H1 (cell line): ENCODE measurements at regions not wholly inside any gene's neighbourhood (a gene's known extent, or its start where the extent isn't known, plus 50 kb on each side); places are given as distances from the start of the nearest gene placed in this dataset.

Experiments used
- PHF8 ChIP-seq: fragments of 200-600 bp; sonication (generic); conservative IDR thresholded peaks from 2 replicates; pipeline ENCODE4 v1.7.1; 2012; ENCODE audit warnings: low read depth, mild to moderate bottlenecking, inconsistent platforms, low read length, moderate library complexity
- POU5F1 ChIP-seq: IDR thresholded peaks from 2 replicates; pipeline ENCODE4 v1.6.1; 2011; ENCODE audit warnings: low read depth, mild to moderate bottlenecking, low read length, moderate library complexity
- SRF ChIP-seq: IDR thresholded peaks from 2 replicates; pipeline ENCODE4 v1.6.1; 2011; ENCODE audit warnings: mild to moderate bottlenecking, low read depth, low read length, moderate library complexity
- SUZ12 ChIP-seq: fragments of 200-600 bp; sonication (generic); IDR thresholded peaks from 2 replicates; pipeline ENCODE4 v1.6.1; 2012; ENCODE audit warnings: mild to moderate bottlenecking, inconsistent platforms, low read length, moderate library complexity, mixed read lengths
- TF ChIP-seq, protein P1 (sequence below): fragments of 300-600 bp; sonication (generic); IDR thresholded peaks from 2 replicates; pipeline ENCODE4 v1.7.1; 2012; ENCODE audit warnings: low read length, moderate library complexity, mild to moderate bottlenecking, inconsistent platforms; ENCODE audit not compliant: insufficient replicate concordance
- TF ChIP-seq, protein P2 (sequence below): IDR thresholded peaks from 2 replicates; pipeline ENCODE4 v1.6.1; 2011; ENCODE audit warnings: low read depth, mild to moderate bottlenecking, low read length; ENCODE audit not compliant: insufficient read depth

DNA sequence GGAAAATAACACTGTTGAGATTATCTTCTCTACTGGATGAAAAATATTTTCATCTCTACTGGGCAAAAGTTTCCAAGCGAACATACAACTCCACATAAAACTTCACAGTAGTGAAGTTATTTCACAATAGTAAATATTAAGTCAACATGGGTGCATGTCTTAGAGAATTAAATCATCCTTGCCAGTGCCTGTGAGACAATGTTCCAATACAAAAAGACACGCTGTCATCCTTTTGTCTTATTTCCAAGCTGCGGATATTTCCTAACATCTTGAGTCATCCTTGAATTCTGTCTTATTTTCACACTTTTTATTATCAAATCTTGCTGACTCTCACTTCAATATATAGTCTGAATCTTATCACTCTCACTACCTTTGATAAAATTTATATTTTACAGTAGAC lies 142.9 kb upstream of the KITLG start (continued):
- TF ChIP-seq, protein P1, sequence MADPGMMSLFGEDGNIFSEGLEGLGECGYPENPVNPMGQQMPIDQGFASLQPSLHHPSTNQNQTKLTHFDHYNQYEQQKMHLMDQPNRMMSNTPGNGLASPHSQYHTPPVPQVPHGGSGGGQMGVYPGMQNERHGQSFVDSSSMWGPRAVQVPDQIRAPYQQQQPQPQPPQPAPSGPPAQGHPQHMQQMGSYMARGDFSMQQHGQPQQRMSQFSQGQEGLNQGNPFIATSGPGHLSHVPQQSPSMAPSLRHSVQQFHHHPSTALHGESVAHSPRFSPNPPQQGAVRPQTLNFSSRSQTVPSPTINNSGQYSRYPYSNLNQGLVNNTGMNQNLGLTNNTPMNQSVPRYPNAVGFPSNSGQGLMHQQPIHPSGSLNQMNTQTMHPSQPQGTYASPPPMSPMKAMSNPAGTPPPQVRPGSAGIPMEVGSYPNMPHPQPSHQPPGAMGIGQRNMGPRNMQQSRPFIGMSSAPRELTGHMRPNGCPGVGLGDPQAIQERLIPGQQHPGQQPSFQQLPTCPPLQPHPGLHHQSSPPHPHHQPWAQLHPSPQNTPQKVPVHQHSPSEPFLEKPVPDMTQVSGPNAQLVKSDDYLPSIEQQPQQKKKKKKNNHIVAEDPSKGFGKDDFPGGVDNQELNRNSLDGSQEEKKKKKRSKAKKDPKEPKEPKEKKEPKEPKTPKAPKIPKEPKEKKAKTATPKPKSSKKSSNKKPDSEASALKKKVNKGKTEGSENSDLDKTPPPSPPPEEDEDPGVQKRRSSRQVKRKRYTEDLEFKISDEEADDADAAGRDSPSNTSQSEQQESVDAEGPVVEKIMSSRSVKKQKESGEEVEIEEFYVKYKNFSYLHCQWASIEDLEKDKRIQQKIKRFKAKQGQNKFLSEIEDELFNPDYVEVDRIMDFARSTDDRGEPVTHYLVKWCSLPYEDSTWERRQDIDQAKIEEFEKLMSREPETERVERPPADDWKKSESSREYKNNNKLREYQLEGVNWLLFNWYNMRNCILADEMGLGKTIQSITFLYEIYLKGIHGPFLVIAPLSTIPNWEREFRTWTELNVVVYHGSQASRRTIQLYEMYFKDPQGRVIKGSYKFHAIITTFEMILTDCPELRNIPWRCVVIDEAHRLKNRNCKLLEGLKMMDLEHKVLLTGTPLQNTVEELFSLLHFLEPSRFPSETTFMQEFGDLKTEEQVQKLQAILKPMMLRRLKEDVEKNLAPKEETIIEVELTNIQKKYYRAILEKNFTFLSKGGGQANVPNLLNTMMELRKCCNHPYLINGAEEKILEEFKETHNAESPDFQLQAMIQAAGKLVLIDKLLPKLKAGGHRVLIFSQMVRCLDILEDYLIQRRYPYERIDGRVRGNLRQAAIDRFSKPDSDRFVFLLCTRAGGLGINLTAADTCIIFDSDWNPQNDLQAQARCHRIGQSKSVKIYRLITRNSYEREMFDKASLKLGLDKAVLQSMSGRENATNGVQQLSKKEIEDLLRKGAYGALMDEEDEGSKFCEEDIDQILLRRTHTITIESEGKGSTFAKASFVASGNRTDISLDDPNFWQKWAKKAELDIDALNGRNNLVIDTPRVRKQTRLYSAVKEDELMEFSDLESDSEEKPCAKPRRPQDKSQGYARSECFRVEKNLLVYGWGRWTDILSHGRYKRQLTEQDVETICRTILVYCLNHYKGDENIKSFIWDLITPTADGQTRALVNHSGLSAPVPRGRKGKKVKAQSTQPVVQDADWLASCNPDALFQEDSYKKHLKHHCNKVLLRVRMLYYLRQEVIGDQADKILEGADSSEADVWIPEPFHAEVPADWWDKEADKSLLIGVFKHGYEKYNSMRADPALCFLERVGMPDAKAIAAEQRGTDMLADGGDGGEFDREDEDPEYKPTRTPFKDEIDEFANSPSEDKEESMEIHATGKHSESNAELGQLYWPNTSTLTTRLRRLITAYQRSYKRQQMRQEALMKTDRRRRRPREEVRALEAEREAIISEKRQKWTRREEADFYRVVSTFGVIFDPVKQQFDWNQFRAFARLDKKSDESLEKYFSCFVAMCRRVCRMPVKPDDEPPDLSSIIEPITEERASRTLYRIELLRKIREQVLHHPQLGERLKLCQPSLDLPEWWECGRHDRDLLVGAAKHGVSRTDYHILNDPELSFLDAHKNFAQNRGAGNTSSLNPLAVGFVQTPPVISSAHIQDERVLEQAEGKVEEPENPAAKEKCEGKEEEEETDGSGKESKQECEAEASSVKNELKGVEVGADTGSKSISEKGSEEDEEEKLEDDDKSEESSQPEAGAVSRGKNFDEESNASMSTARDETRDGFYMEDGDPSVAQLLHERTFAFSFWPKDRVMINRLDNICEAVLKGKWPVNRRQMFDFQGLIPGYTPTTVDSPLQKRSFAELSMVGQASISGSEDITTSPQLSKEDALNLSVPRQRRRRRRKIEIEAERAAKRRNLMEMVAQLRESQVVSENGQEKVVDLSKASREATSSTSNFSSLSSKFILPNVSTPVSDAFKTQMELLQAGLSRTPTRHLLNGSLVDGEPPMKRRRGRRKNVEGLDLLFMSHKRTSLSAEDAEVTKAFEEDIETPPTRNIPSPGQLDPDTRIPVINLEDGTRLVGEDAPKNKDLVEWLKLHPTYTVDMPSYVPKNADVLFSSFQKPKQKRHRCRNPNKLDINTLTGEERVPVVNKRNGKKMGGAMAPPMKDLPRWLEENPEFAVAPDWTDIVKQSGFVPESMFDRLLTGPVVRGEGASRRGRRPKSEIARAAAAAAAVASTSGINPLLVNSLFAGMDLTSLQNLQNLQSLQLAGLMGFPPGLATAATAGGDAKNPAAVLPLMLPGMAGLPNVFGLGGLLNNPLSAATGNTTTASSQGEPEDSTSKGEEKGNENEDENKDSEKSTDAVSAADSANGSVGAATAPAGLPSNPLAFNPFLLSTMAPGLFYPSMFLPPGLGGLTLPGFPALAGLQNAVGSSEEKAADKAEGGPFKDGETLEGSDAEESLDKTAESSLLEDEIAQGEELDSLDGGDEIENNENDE = no peak
- TF ChIP-seq, protein P2, sequence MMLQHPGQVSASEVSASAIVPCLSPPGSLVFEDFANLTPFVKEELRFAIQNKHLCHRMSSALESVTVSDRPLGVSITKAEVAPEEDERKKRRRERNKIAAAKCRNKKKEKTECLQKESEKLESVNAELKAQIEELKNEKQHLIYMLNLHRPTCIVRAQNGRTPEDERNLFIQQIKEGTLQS = no peak
- TF ChIP-seq SRF (no peak), POU5F1 (no peak), PHF8 (no peak), SUZ12 (no peak)
